H9 (cell line): ENCODE measurements at regions not wholly inside any gene's neighbourhood (a gene's known extent, or its start where the extent isn't known, plus 50 kb on each side); places are given as distances from the start of the nearest gene placed in this dataset.

Source experiments
- DNase-seq: peaks from one replicate; pipeline ENCODE4 v3.0.0-alpha.2; 2017
- H2AFZ ChIP-seq: one replicate; pipeline ENCODE4 v1.6.1; 2013; ENCODE audit warnings: mild to moderate bottlenecking, low read length, control low read depth, moderate library complexity
- H2AK5ac ChIP-seq: 2 replicates; pipeline ENCODE4 v1.6.1; 2013; ENCODE audit warnings: low read length, control low read depth, mixed read lengths; ENCODE audit not compliant: insufficient read length
- H2BK120ac ChIP-seq: one replicate; pipeline ENCODE4 v1.6.1; 2013; ENCODE audit warnings: low read depth, mild to moderate bottlenecking, low read length, control low read depth, inconsistent platforms; ENCODE audit not compliant: poor library complexity, severe bottlenecking
- H2BK12ac ChIP-seq: 2 replicates; pipeline ENCODE4 v1.6.1; 2013; ENCODE audit warnings: low read length, control low read depth, mixed read lengths, low read depth; ENCODE audit not compliant: insufficient read length
- H2BK15ac ChIP-seq: 2 replicates; pipeline ENCODE4 v1.6.1; 2013; ENCODE audit warnings: low read depth, low read length, control low read depth
- H2BK20ac ChIP-seq: one replicate; pipeline ENCODE4 v1.6.1; 2013; ENCODE audit warnings: low read depth, mild to moderate bottlenecking, low read length, control low read depth, inconsistent platforms; ENCODE audit not compliant: poor library complexity, severe bottlenecking
- H2BK5ac ChIP-seq: 2 replicates; pipeline ENCODE4 v1.6.1; 2013; ENCODE audit warnings: low read length, control low read depth, mixed read lengths; ENCODE audit not compliant: insufficient read length
- H3K14ac ChIP-seq: 2 replicates; pipeline ENCODE4 v1.6.1; 2013; ENCODE audit warnings: low read length, control low read depth; ENCODE audit not compliant: insufficient read depth
- H3K18ac ChIP-seq: 2 replicates; pipeline ENCODE4 v1.6.1; 2013; ENCODE audit warnings: low read depth, mild to moderate bottlenecking, mixed read lengths, low read length, control low read depth; ENCODE audit not compliant: insufficient read length
- H3K23ac ChIP-seq: 2 replicates; pipeline ENCODE4 v1.6.1; 2013; ENCODE audit warnings: low read length, control low read depth, mixed read lengths, low read depth; ENCODE audit not compliant: insufficient read length
- H3K23me2 ChIP-seq: 2 replicates; pipeline ENCODE4 v1.6.1; 2013; ENCODE audit warnings: low read depth, mild to moderate bottlenecking, mixed read lengths, low read length, control low read depth; ENCODE audit not compliant: insufficient read length, poor library complexity, severe bottlenecking
- H3K27ac ChIP-seq: 2 replicates; pipeline ENCODE4 v1.5.1; 2013; ENCODE audit warnings: low read length, control low read depth, mixed read lengths, low read depth; ENCODE audit not compliant: insufficient read length
- H3K27me3 ChIP-seq: 2 replicates; pipeline ENCODE4 v1.6.1; 2013; ENCODE audit warnings: low read length, control low read depth, inconsistent platforms; ENCODE audit not compliant: insufficient read depth
- H3K4ac ChIP-seq: 2 replicates; pipeline ENCODE4 v1.6.1; 2013; ENCODE audit warnings: low read depth, mild to moderate bottlenecking, control low read depth, inconsistent platforms, low read length, moderate library complexity
- H3K4me1 ChIP-seq: 2 replicates; pipeline ENCODE4 v1.6.1; 2013; ENCODE audit warnings: low read length, control low read depth, inconsistent platforms; ENCODE audit not compliant: insufficient read depth
- H3K4me2 ChIP-seq: 2 replicates; pipeline ENCODE4 v1.6.1; 2013; ENCODE audit warnings: low read length, control low read depth, mixed read lengths; ENCODE audit not compliant: insufficient read length, insufficient read depth
- H3K56ac ChIP-seq: 2 replicates; pipeline ENCODE4 v1.6.1; 2013; ENCODE audit warnings: low read depth, mild to moderate bottlenecking, mixed read lengths, low read length, control low read depth; ENCODE audit not compliant: insufficient read length
- H3K79me1 ChIP-seq: 2 replicates; pipeline ENCODE4 v1.6.1; 2013; ENCODE audit warnings: low read depth, mild to moderate bottlenecking, moderate library complexity, low read length, control low read depth, inconsistent platforms; ENCODE audit not compliant: insufficient read depth, poor library complexity, severe bottlenecking
- H3K79me2 ChIP-seq: 2 replicates; pipeline ENCODE4 v1.6.1; 2013; ENCODE audit warnings: low read length, control low read depth, inconsistent platforms; ENCODE audit not compliant: insufficient read depth
- H3K9ac ChIP-seq: 2 replicates; pipeline ENCODE4 v1.6.1; 2013; ENCODE audit warnings: low read length, control low read depth, mixed read lengths; ENCODE audit not compliant: insufficient read length; ENCODE audit errors: extremely low read depth
- H3K9me3 ChIP-seq: one replicate; pipeline ENCODE4 v1.6.1; 2013; ENCODE audit warnings: low read depth, low read length, inconsistent platforms; ENCODE audit not compliant: control insufficient read depth
- H3T11ph ChIP-seq: one replicate; pipeline ENCODE4 v1.6.1; 2013; ENCODE audit warnings: mild to moderate bottlenecking, low read length, control low read depth, inconsistent platforms
- H4K20me1 ChIP-seq: one replicate; pipeline ENCODE4 v1.6.1; 2013; ENCODE audit not compliant: control insufficient read depth, insufficient read length, insufficient read depth
- H4K5ac ChIP-seq: 2 replicates; pipeline ENCODE4 v1.6.1; 2013; ENCODE audit warnings: low read depth, mild to moderate bottlenecking, mixed read lengths, low read length, control low read depth; ENCODE audit not compliant: insufficient read length
- H4K8ac ChIP-seq: replicated peaks from 2 replicates; pipeline ENCODE4 v1.6.1; 2013; ENCODE audit warnings: low read length, control low read depth, mixed read lengths, low read depth; ENCODE audit not compliant: insufficient read length
- H4K91ac ChIP-seq: 2 replicates; pipeline ENCODE4 v1.6.1; 2013; ENCODE audit warnings: low read depth, mild to moderate bottlenecking, moderate library complexity, mixed read lengths, low read length, control low read depth; ENCODE audit not compliant: insufficient read length
- H3K27ac Mint-ChIP-seq, 3 experiments: 2 replicates in 2 of 3; 3 replicates in 1 of 3; pipeline ENCODE4 v1.8.0; 2020 to 2021; ENCODE audit warnings: mixed read lengths in 3 of 3, mild to moderate bottlenecking in 1 of 3, moderate library complexity in 1 of 3
- H3K27me3 Mint-ChIP-seq: 2 replicates; pipeline ENCODE4 v1.8.0; 2021; ENCODE audit warnings: low read depth, mild to moderate bottlenecking, moderate library complexity, mixed read lengths
- H3K36me3 Mint-ChIP-seq, 3 experiments: 2 replicates in 2 of 3; 3 replicates in 1 of 3; pipeline ENCODE4 v1.8.0; 2020 to 2021; ENCODE audit warnings: low read depth in 3 of 3, mixed read lengths in 3 of 3; ENCODE audit not compliant: insufficient read depth in 1 of 3
- H3K4me1 Mint-ChIP-seq, 2 experiments: 2 replicates each; pipeline ENCODE4 v1.8.0; 2020; ENCODE audit warnings: mixed read lengths in 2 of 2
- H3K4me3 Mint-ChIP-seq, 2 experiments: 2 replicates in 1 of 2; 3 replicates in 1 of 2; pipeline ENCODE4 v1.8.0; 2020 to 2021; ENCODE audit warnings: mild to moderate bottlenecking in 2 of 2, mixed read lengths in 2 of 2, moderate library complexity in 1 of 2
- H3K9me3 Mint-ChIP-seq, 2 experiments: 2 replicates in 1 of 2; 3 replicates in 1 of 2; pipeline ENCODE4 v1.8.0; 2020; ENCODE audit warnings: mild to moderate bottlenecking in 2 of 2, mixed read lengths in 2 of 2, moderate library complexity in 1 of 2
- CTCF ChIP-seq: fragments of 200-600 bp; sonication (generic); conservative IDR thresholded peaks from 3 replicates; pipeline ENCODE4 v1.8.0; 2021; ENCODE audit warnings: antibody characterized with exemption, mild to moderate bottlenecking
- WGBS: extraction: QIAGEN DNeasy Blood & Tissue Kit; methylation state at CpG from one replicate; pipeline ENCODE4 v1.1.7; 2013; ENCODE audit warnings: missing lambda C conversion rate, low lambda C conversion rate, mixed read lengths; ENCODE audit not compliant: insufficient read length; ENCODE audit errors: extremely low coverage; 5-methylcytosine and 5-hydroxymethylcytosine counted together

DNA sequence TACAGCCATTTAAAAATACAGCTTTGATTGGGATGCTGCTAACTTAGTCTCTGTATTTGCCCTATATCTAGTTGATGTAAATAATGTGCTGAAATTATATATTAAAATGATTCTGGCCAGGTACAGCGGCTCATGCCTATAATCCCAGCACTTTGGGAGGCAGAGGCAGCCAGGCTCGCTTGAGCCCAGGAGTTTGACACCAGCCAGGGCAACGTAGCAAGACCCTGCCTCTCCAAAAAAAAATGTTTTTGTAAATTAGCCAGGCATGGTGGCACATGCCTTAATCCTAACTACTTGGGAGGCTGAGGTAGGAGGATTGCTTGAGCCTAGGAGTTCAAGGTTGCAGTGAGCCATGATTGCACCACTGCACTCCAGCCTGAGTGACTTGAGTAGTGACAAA, 143.8 kb upstream of the CELF2 start:
- no CpG with 5 or more reads among the region's 3 CpGs for WGBS
- Histone ChIP-seq H3K79me1 (no peaks in the 10 kb centered on the region), H4K20me1 (no peaks in the 10 kb centered on the region), H3K14ac (no peak overlapping the region), H3K9ac (no peak overlapping the region), H3K27me3 (no peaks in the 10 kb centered on the region), H2AFZ (no peak overlapping the region), H4K91ac (no peak overlapping the region), H3K79me2 (no peaks in the 10 kb centered on the region), H3K56ac (no peak overlapping the region), H4K8ac (no peak overlapping the region), H3K18ac (no peak overlapping the region), H2BK5ac (no peak overlapping the region), H3T11ph (no peak overlapping the region), H3K23ac (no peak overlapping the region), H2BK20ac (no peak overlapping the region), H2BK12ac (no peak overlapping the region), H3K27ac (no peak overlapping the region), H4K5ac (no peak overlapping the region), H3K4me1 (peaks cover 2% of the 10 kb centered on the region; the same call in 1 of the 2 replicates), H3K23me2 (no peaks in the 10 kb centered on the region), H3K4me2 (no peak overlapping the region), H3K9me3 (no peaks in the 10 kb centered on the region), H2BK120ac (no peak overlapping the region), H2AK5ac (no peak overlapping the region), H3K4ac (no peak overlapping the region), H2BK15ac (no peak overlapping the region)
- TF ChIP-seq CTCF, result no peak
- DNase-seq, result no peak
- H3K4me3 Mint-ChIP-seq, result no peak overlapping the region
- peaks cover 21 to 26% of the 10 kb centered on the region in 2 experiments for H3K4me1 Mint-ChIP-seq
- no peak overlapping the region for H3K27ac Mint-ChIP-seq
- no peaks in the 10 kb centered on the region for H3K27me3 Mint-ChIP-seq
- no peaks in the 10 kb centered on the region for H3K36me3 Mint-ChIP-seq
- H3K9me3 Mint-ChIP-seq, result no peaks in the 10 kb centered on the region
